Trophoblast cell (in vitro differentiated cells and primary cell): ENCODE measurements at regions not wholly inside any gene's neighbourhood (a gene's known extent, or its start where the extent isn't known, plus 50 kb on each side); places are given as distances from the start of the nearest gene placed in this dataset.

Experiments
- DNase-seq, 2 donors: peaks; one replicate each; pipeline ENCODE4 v3.0.0-alpha.2; 2016
- H2AFZ ChIP-seq: 2 replicates; pipeline ENCODE4 v1.6.1; 2013; ENCODE audit warnings: low read length, moderate library complexity, mild to moderate bottlenecking; ENCODE audit not compliant: insufficient read depth, poor library complexity
- H2AK5ac ChIP-seq: 2 replicates; pipeline ENCODE4 v1.6.1; 2013; ENCODE audit warnings: mild to moderate bottlenecking, low read length
- H2BK120ac ChIP-seq: 2 replicates; pipeline ENCODE4 v1.6.1; 2013; ENCODE audit warnings: low read length, mild to moderate bottlenecking, moderate library complexity; ENCODE audit not compliant: insufficient read depth, poor library complexity
- H2BK12ac ChIP-seq: 2 replicates; pipeline ENCODE4 v1.6.1; 2013; ENCODE audit warnings: mild to moderate bottlenecking, low read length, moderate library complexity
- H2BK5ac ChIP-seq: 2 replicates; pipeline ENCODE4 v1.6.1; 2013; ENCODE audit warnings: low read length, low read depth, moderate library complexity, mild to moderate bottlenecking; ENCODE audit not compliant: poor library complexity
- H3K14ac ChIP-seq: 2 replicates; pipeline ENCODE4 v1.6.1; 2013; ENCODE audit warnings: mild to moderate bottlenecking, low read length
- H3K18ac ChIP-seq: 2 replicates; pipeline ENCODE4 v1.6.1; 2013; ENCODE audit warnings: mild to moderate bottlenecking, low read length
- H3K23ac ChIP-seq: 2 replicates; pipeline ENCODE4 v1.6.1; 2013; ENCODE audit warnings: low read length
- H3K27ac ChIP-seq: 2 replicates; pipeline ENCODE4 v1.5.1; 2013; ENCODE audit warnings: low read depth, mild to moderate bottlenecking, inconsistent platforms, low read length, moderate library complexity
- H3K27me3 ChIP-seq: 2 replicates; pipeline ENCODE4 v1.6.1; 2013; ENCODE audit warnings: inconsistent platforms, mild to moderate bottlenecking, low read length, moderate library complexity; ENCODE audit not compliant: insufficient read depth
- H3K36me3 ChIP-seq, 2 experiments: 1 replicate in 1 of 2; 2 replicates in 1 of 2; pipeline ENCODE4 v1.6.1; 2013; ENCODE audit warnings: low read length in 2 of 2, mild to moderate bottlenecking in 2 of 2, moderate library complexity in 1 of 2; ENCODE audit not compliant: insufficient read depth in 2 of 2, control insufficient read depth in 1 of 2
- H3K4ac ChIP-seq: 2 replicates; pipeline ENCODE4 v1.6.1; 2013; ENCODE audit warnings: low read depth, mild to moderate bottlenecking, low read length, moderate library complexity
- H3K4me1 ChIP-seq, 2 experiments: 1 replicate in 1 of 2; 2 replicates in 1 of 2; pipeline ENCODE4 v1.6.1; 2013; ENCODE audit warnings: low read length in 2 of 2, mild to moderate bottlenecking in 2 of 2, moderate library complexity in 1 of 2; ENCODE audit not compliant: insufficient read depth in 2 of 2, control insufficient read depth in 1 of 2
- H3K4me2 ChIP-seq: 2 replicates; pipeline ENCODE4 v1.6.1; 2013; ENCODE audit warnings: inconsistent platforms, mild to moderate bottlenecking, low read length, moderate library complexity
- H3K4me3 ChIP-seq: 2 replicates; pipeline ENCODE4 v1.5.1; 2013; ENCODE audit warnings: mild to moderate bottlenecking, low read depth, low read length, inconsistent platforms
- H3K79me1 ChIP-seq: one replicate; pipeline ENCODE4 v1.6.1; 2013; ENCODE audit warnings: low read length
- H3K79me2 ChIP-seq: 2 replicates; pipeline ENCODE4 v1.6.1; 2013; ENCODE audit warnings: low read length, mild to moderate bottlenecking; ENCODE audit not compliant: control insufficient read depth, insufficient read depth, poor library complexity
- H3K9ac ChIP-seq: 2 replicates; pipeline ENCODE4 v1.6.1; 2013; ENCODE audit warnings: mild to moderate bottlenecking, low read length
- H3K9me3 ChIP-seq: 2 replicates; pipeline ENCODE4 v1.6.1; 2013; ENCODE audit warnings: low read depth, mild to moderate bottlenecking, control low read depth, inconsistent platforms, low read length; ENCODE audit not compliant: insufficient read depth
- H4K12ac ChIP-seq: 2 replicates; pipeline ENCODE4 v1.6.1; 2013; ENCODE audit warnings: low read depth, mild to moderate bottlenecking, low read length, moderate library complexity
- H4K8ac ChIP-seq: 2 replicates; pipeline ENCODE4 v1.6.1; 2013; ENCODE audit warnings: low read depth, mild to moderate bottlenecking, low read length, moderate library complexity
- H4K91ac ChIP-seq: one replicate; pipeline ENCODE4 v1.6.1; 2013; ENCODE audit warnings: low read depth, mild to moderate bottlenecking, low read length, moderate library complexity
- WGBS: extraction: QIAGEN DNeasy Blood & Tissue Kit; methylation state at CpG from one replicate; pipeline ENCODE4 v1.1.7; 2013; ENCODE audit warnings: missing lambda C conversion rate; ENCODE audit not compliant: insufficient read length, insufficient coverage; ENCODE audit errors: extremely low coverage; 5-methylcytosine and 5-hydroxymethylcytosine counted together

DNA sequence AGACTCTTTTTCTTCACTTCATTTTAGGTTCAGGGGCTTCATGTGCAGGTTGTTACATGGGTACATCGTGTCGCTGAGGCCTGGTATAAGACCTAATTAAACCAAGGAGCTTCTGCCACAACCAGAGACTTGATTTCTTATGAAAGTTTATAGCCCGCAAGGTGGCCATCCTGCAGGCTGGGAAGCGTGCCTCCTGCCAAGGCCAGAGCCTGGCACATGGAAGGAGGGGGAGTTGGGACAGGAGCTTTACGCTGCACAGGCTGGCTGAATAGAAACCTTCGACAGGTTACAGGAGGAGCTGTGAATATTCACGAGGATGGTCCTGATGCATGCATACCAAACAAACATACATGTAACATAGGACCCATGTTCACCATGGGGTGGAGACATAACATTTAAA is 50.1 kb upstream of the SIMC1 start:
- no peak overlapping the region for H3K27ac ChIP-seq
- WGBS: no CpG with 5 or more reads among the region's 7 CpGs

More for the DNA sequence above, 50.1 kb upstream of the SIMC1 start:
- H2BK120ac ChIP-seq: no peak overlapping the region
- no peak overlapping the region for H2AFZ ChIP-seq
- no peak overlapping the region for H4K8ac ChIP-seq
- peaks cover 4% of the 10 kb centered on the region for H3K9me3 ChIP-seq
- H3K18ac ChIP-seq: no peak overlapping the region
- no peak overlapping the region for H3K4me3 ChIP-seq
- no peak overlapping the region for H3K4ac ChIP-seq
- H3K79me1 ChIP-seq: no peaks in the 10 kb centered on the region
- H3K14ac ChIP-seq: no peak overlapping the region
- no peaks in the 10 kb centered on the region for H3K79me2 ChIP-seq
- H2BK5ac ChIP-seq: no peak overlapping the region
- H3K36me3 ChIP-seq: no peaks in the 10 kb centered on the region
- no peak overlapping the region for H2BK12ac ChIP-seq
- no peak overlapping the region for H4K12ac ChIP-seq
- H4K91ac ChIP-seq: no peak overlapping the region
- no peak for DNase-seq
- no peak overlapping the region for H2AK5ac ChIP-seq
- peaks cover 3% of the 10 kb centered on the region for H3K27me3 ChIP-seq
- H3K4me1 ChIP-seq: no peaks in the 10 kb centered on the region
- no peak overlapping the region for H3K23ac ChIP-seq
- H3K4me2 ChIP-seq: no peak overlapping the region
- H3K9ac ChIP-seq: no peak overlapping the region
